ENCODE measurements at regions not wholly inside any gene's neighbourhood (a gene's known extent, or its start where the extent isn't known, plus 50 kb on each side); places are given as distances from the start of the nearest gene placed in this dataset.
"Not testable (repeated sequence)": the region's sequence is repeated elsewhere in the genome, so short reads cannot be mapped to it uniquely, and the experiment has no call there.

GRCh38 chr2:12539776-12540562 is 176.8 kb upstream of the TRIB2 start:
- no peak for DNase-seq (ENCODE audit: low read depth in 2 of 2)

GRCh38 chr2:12543076-12543977 is 173.4 kb upstream of the TRIB2 start:
- no peak for DNase-seq (ENCODE audit: low read depth in 2 of 2)

GRCh38 chr2:12543978-12544558 is 172.7 kb upstream of the TRIB2 start:
- no peak for DNase-seq (ENCODE audit: low read depth in 2 of 2)

GRCh38 chr2:12547566-12548170 is 169.1 kb upstream of the TRIB2 start:
- no peak for DNase-seq (ENCODE audit: low read depth in 2 of 2)

- DNase-seq (ENCODE audit: low read depth in 2 of 2): no peak
Observed at GRCh38 chr2:12548906-12549305, 167.8 kb upstream of the TRIB2 start.

GRCh38 chr2:12549641-12550040 is 167.1 kb upstream of the TRIB2 start:
- no peak for DNase-seq (ENCODE audit: low read depth in 2 of 2)

GRCh38 chr2:12552092-12552491 is 164.6 kb upstream of the TRIB2 start:
- no peak for DNase-seq (ENCODE audit: low read depth in 2 of 2)

- DNase-seq (ENCODE audit: low read depth in 2 of 2): no peak
Observed at GRCh38 chr2:12554224-12555011, 162.3 kb upstream of the TRIB2 start.

GRCh38 chr2:12555012-12555645 is 161.6 kb upstream of the TRIB2 start:
- no peak for DNase-seq (ENCODE audit: low read depth in 2 of 2)

GRCh38 chr2:12556762-12557161 is 160.0 kb upstream of the TRIB2 start:
- no peak for DNase-seq (ENCODE audit: low read depth in 2 of 2)

GRCh38 chr2:12557688-12558087 is 159.0 kb upstream of the TRIB2 start:
- no peak for DNase-seq (ENCODE audit: low read depth in 2 of 2)

GRCh38 chr2:12558519-12558918 is 158.2 kb upstream of the TRIB2 start:
- no peak for DNase-seq (ENCODE audit: low read depth in 2 of 2)

GRCh38 chr2:12560618-12561017 is 156.1 kb upstream of the TRIB2 start:
- no peak for DNase-seq (ENCODE audit: low read depth in 2 of 2)

GRCh38 chr2:12567411-12567810 is 149.3 kb upstream of the TRIB2 start:
- no peak for DNase-seq (ENCODE audit: low read depth in 2 of 2)

- DNase-seq (ENCODE audit: low read depth in 2 of 2): not testable (repeated sequence)
Observed at GRCh38 chr2:12569510-12569909, 147.2 kb upstream of the TRIB2 start.

- DNase-seq (ENCODE audit: low read depth in 2 of 2): not testable (repeated sequence)
Observed at GRCh38 chr2:12569929-12570328, 146.8 kb upstream of the TRIB2 start.

GRCh38 chr2:12577091-12577490 is 139.6 kb upstream of the TRIB2 start:
- no peak for DNase-seq (ENCODE audit: low read depth in 2 of 2)

GRCh38 chr2:12577567-12578253 is 139.0 kb upstream of the TRIB2 start:
- DNase-seq (ENCODE audit: low read depth in 2 of 2): no peak

- DNase-seq (ENCODE audit: low read depth in 2 of 2): no peak
Observed at GRCh38 chr2:12579018-12579417, 137.7 kb upstream of the TRIB2 start.

- no peak for DNase-seq (ENCODE audit: low read depth in 2 of 2)
Observed at GRCh38 chr2:12584338-12584737, 132.4 kb upstream of the TRIB2 start.
